HCT116 (cell line): ENCODE measurements at regions not wholly inside any gene's neighbourhood (a gene's known extent, or its start where the extent isn't known, plus 50 kb on each side); places are given as distances from the start of the nearest gene placed in this dataset.

Experiments
- ATAC-seq: fragments of 200-7000 bp; cut with Tn5 transposase; 2 replicates; pipeline ENCODE4 v1.9.1; 2020; ENCODE audit warnings: mild to moderate bottlenecking, moderate library complexity
- BruUV-seq: library from RNA; stranded (reverse); fragments of 400-500 nt; replicated peaks from 2 replicates; lab custom pipeline; 2021; lab: Mats Ljungman, UMichigan
- CTCF ChIA-PET: fragments of 300-600 bp; sonication (Branson Sonifier 250); formaldehyde crosslinking; loops from one replicate; lab custom pipeline; 2021; ENCODE audit warnings: antibody characterized with exemption; lab: Charles Lee
- POLR2A ChIA-PET: fragments of 300-600, 350-600 bp; sonication (Branson Sonifier 250); formaldehyde crosslinking; loops from one replicate; lab custom pipeline; 2021; ENCODE audit warnings: antibody characterized with exemption; lab: Charles Lee
- RAD21 ChIA-PET, 2 experiments: fragments of 300-600 bp; sonication (Branson Sonifier 250); formaldehyde crosslinking; loops; one replicate each; lab custom pipeline; 2023; ENCODE audit warnings: low total read pairs in 2 of 2; ENCODE audit not compliant: uncharacterized antibody in 2 of 2, unreplicated experiment in 2 of 2, low non-redundant PET in 1 of 2; lab: Charles Lee
- DNase-seq: peaks from one replicate; pipeline ENCODE4 v3.0.0-alpha.2; 2010; ENCODE audit warnings: low read depth, low spot score
- H2AFZ ChIP-seq: fragments of 200-600 bp; shearing (Covaris generic), sonication (generic); 2 replicates; pipeline ENCODE4 v1.6.1; 2017; ENCODE audit warnings: low read depth, mixed run types, mixed read lengths, antibody characterized with exemption, low read length; ENCODE audit not compliant: poor library complexity, severe bottlenecking
- H3K27ac ChIP-seq: 2 replicates; pipeline ENCODE4 v1.5.1; 2012; ENCODE audit warnings: low read depth, low read length
- H3K27me3 ChIP-seq: fragments of 200-600 bp; sonication (generic); 2 replicates; pipeline ENCODE4 v1.6.1; 2016; ENCODE audit warnings: mixed run types, low read length, mixed read lengths; ENCODE audit not compliant: insufficient read depth
- H3K36me3 ChIP-seq, 2 experiments: fragments of 200-500 bp in 1 of 2; fragments of 200-600 bp in 1 of 2; sonication (Bioruptor generic) in 1 of 2; sonication (generic) in 1 of 2; 2 replicates each; pipeline versions ENCODE4 v1.5.1 to v1.6.1; 2014 to 2016; ENCODE audit warnings: low read length in 2 of 2, inconsistent platforms in 1 of 2, mixed read lengths in 1 of 2, mixed run types in 1 of 2; ENCODE audit not compliant: insufficient read depth in 2 of 2, control insufficient read depth in 1 of 2
- H3K4me1 ChIP-seq, 2 experiments: fragments of 200-600 bp in 1 of 2; sonication (generic) in 1 of 2; 2 replicates each; pipeline versions ENCODE4 v1.5.1 to v1.6.1; 2012 to 2017; ENCODE audit warnings: low read length in 2 of 2, inconsistent platforms in 1 of 2, mild to moderate bottlenecking in 1 of 2, mixed read lengths in 1 of 2, mixed run types in 1 of 2, moderate library complexity in 1 of 2; ENCODE audit not compliant: insufficient read depth in 2 of 2, control insufficient read depth in 1 of 2
- H3K4me2 ChIP-seq: fragments of 200-600 bp; sonication (generic); 2 replicates; pipeline ENCODE4 v1.6.1; 2017; ENCODE audit warnings: mixed run types, low read length, mixed read lengths
- H3K4me3 ChIP-seq, 2 experiments: fragments of 200-600 bp in 1 of 2; sonication (generic) in 1 of 2; replicated peaks in 1 of 2; 2 replicates each; pipeline ENCODE4 v1.5.1; 2011 to 2016; ENCODE audit warnings: low read length in 2 of 2, control low read depth in 1 of 2, low read depth in 1 of 2, mild to moderate bottlenecking in 1 of 2, mixed read lengths in 1 of 2, mixed run types in 1 of 2
- H3K79me2 ChIP-seq: fragments of 200-600 bp; sonication (generic); 2 replicates; pipeline ENCODE4 v1.6.1; 2017; ENCODE audit warnings: mild to moderate bottlenecking, mixed run types, low read length, moderate library complexity, mixed read lengths; ENCODE audit not compliant: insufficient read depth
- H3K9ac ChIP-seq: fragments of 200-600 bp; sonication (generic); 2 replicates; pipeline ENCODE4 v1.6.1; 2016; ENCODE audit warnings: low read length, mixed read lengths
- H3K9me2 ChIP-seq: fragments of 200-600 bp; sonication (generic), shearing (Covaris generic); 2 replicates; pipeline ENCODE4 v1.6.1; 2017; ENCODE audit warnings: mixed run types, mild to moderate bottlenecking, moderate library complexity; ENCODE audit not compliant: insufficient read depth
- H3K9me3 ChIP-seq, 2 experiments: fragments of 200-500 bp in 1 of 2; fragments of 200-600 bp in 1 of 2; sonication (Bioruptor generic) in 1 of 2; sonication (generic) in 1 of 2; 2 replicates each; pipeline ENCODE4 v1.6.1; 2014 to 2017; ENCODE audit warnings: low read length in 2 of 2, mixed read lengths in 2 of 2, inconsistent platforms in 1 of 2, low read depth in 1 of 2, mild to moderate bottlenecking in 1 of 2, mixed run types in 1 of 2, moderate library complexity in 1 of 2; ENCODE audit not compliant: control insufficient read depth in 1 of 2, insufficient read depth in 1 of 2
- H4K20me1 ChIP-seq: fragments of 200-600 bp; sonication (generic), shearing (Covaris generic); 2 replicates; pipeline ENCODE4 v1.6.1; 2017; ENCODE audit warnings: mixed run types, mild to moderate bottlenecking, moderate library complexity; ENCODE audit not compliant: insufficient read depth
- CBX3 ChIP-seq: IDR thresholded peaks from 2 replicates; pipeline ENCODE4 v1.6.1; 2012; ENCODE audit warnings: low read depth
- CEBPB ChIP-seq: IDR thresholded peaks from 2 replicates; pipeline ENCODE4 v1.6.1; 2012; ENCODE audit warnings: low read depth
- EZH2 ChIP-seq: fragments of 200-600 bp; sonication (generic); IDR thresholded peaks from 2 replicates; pipeline ENCODE4 v1.6.1; 2017; ENCODE audit warnings: antibody characterized with exemption, mixed run types
- EZH2phosphoT487 ChIP-seq: fragments of 200-600 bp; IDR thresholded peaks from 2 replicates; pipeline ENCODE4 v1.6.1; 2018; ENCODE audit warnings: antibody characterized with exemption, borderline replicate concordance
- FOSL1 ChIP-seq: IDR thresholded peaks from 2 replicates; pipeline ENCODE4 v1.6.1; 2012; ENCODE audit warnings: low read depth
- JUND ChIP-seq: IDR thresholded peaks from 2 replicates; pipeline ENCODE4 v1.6.1; 2012
- MAX ChIP-seq: IDR thresholded peaks from 2 replicates; pipeline ENCODE4 v1.6.1; 2012
- POLR2A ChIP-seq: IDR thresholded peaks from 2 replicates; pipeline ENCODE4 v1.7.0; 2011; ENCODE audit warnings: borderline replicate concordance; ENCODE audit not compliant: insufficient read depth, insufficient read length; ENCODE audit errors: extremely low read depth
- SP1 ChIP-seq: IDR thresholded peaks from 2 replicates; pipeline ENCODE4 v1.6.1; 2012; ENCODE audit warnings: low read depth
- SRF ChIP-seq: IDR thresholded peaks from 2 replicates; pipeline ENCODE4 v1.6.1; 2012; ENCODE audit warnings: low read depth
- TCF7L2 ChIP-seq: IDR thresholded peaks from 2 replicates; pipeline ENCODE4 v1.7.0; 2011; ENCODE audit warnings: borderline replicate concordance, inconsistent platforms; ENCODE audit not compliant: insufficient read depth, insufficient read length; ENCODE audit errors: extremely low read depth
- intact Hi-C: fragments of 100-400 bp; cut with micrococcal nuclease; formaldehyde crosslinking; loops from 2 replicates; pipeline ENCODE4 v1.10.0; 2022

DNA sequence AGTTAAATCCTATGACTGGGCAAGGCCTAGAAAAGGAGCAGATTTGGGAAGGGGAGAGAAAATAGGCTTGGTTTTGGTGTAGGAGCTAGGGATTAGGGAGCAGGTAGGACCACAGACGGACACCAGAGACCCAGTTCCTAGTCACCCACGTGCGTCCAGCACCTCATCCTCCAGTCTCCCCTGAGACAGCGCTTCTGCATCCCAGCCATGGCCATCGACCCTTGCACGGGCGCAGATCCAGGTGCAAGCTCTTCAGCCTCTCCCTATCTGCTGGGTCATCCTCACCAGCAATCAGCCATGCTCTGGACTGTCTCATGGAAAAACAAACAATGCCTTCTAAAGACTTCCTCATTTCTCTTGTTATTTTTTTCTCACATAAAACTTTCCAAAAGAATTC lies 246.8 kb upstream of the RAB6C start:
- Histone ChIP-seq H3K36me3 (no peaks in the 10 kb centered on the region), H3K9me2 (no peaks in the 10 kb centered on the region), H4K20me1 (no peaks in the 10 kb centered on the region), H3K9me3 (no peaks in the 10 kb centered on the region), H3K27ac (no peak overlapping the region), H3K4me2 (no peak overlapping the region), H3K79me2 (no peaks in the 10 kb centered on the region), H2AFZ (no peak overlapping the region), H3K4me3 (no peak overlapping the region), H3K9ac (no peak overlapping the region), H3K27me3 (peaks cover 14% of the 10 kb centered on the region), H3K4me1 (no peaks in the 10 kb centered on the region)
- ChIA-PET RAD21 (no interaction called here), CTCF (no interaction called here), POLR2A (no interaction called here)
- DNase-seq (no peak), ATAC-seq (no peak)
- intact Hi-C loops: no loop called here
- TF ChIP-seq SP1: no peak
- no peak for TF ChIP-seq CEBPB
- no peak for TF ChIP-seq SRF
- TF ChIP-seq FOSL1: no peak
- no TSS peak for BruUV-seq

DNA sequence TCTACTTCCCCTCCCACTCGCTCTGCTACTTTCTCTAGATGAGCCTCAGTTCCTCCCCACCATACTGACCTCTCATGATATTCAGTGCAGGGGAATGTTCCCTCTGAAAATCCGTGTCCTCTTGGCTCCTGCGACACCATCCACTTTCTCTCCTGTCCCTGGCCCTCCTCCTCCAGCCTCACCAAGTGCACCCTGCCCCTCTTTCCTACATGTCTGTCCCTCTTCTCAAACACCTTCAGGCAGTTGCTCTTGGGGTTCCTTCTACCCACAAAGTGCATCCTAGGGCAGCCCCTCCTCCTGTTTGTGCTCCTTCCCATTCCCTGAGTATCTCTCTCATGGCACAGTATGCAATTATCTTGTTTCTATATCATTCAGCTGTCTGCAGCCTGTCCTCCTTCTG lies 246.4 kb upstream of the RAB6C start:
- H2AFZ ChIP-seq: no peak overlapping the region
- H3K9ac ChIP-seq: no peak overlapping the region
- DNase-seq: no peak
- POLR2A ChIA-PET: no interaction called here
- TF ChIP-seq EZH2 (no peak), CBX3 (no peak), SRF (no peak), MAX (no peak), TCF7L2 (no peak), POLR2A (no peak), JUND (no peak), EZH2phosphoT487 (no peak)
- TF ChIP-seq, all 23 proteins: peak for 0
- Histone ChIP-seq H4K20me1 (no peaks in the 10 kb centered on the region), H3K27me3 (peaks cover 14% of the 10 kb centered on the region), H3K9me3 (no peaks in the 10 kb centered on the region), H3K9me2 (no peaks in the 10 kb centered on the region), H3K4me1 (no peaks in the 10 kb centered on the region), H3K36me3 (no peaks in the 10 kb centered on the region), H3K4me2 (no peak overlapping the region), H3K79me2 (no peaks in the 10 kb centered on the region), H3K4me3 (no peak overlapping the region), H3K27ac (no peak overlapping the region)
- RAD21 ChIA-PET: no interaction called here
- intact Hi-C loops: no loop called here
- no peak for ATAC-seq
- BruUV-seq: no TSS peak
- CTCF ChIA-PET: no interaction called here
